ENCODE measurements at regions not wholly inside any gene's neighbourhood (a gene's known extent, or its start where the extent isn't known, plus 50 kb on each side); places are given as distances from the start of the nearest gene placed in this dataset.

DNA sequence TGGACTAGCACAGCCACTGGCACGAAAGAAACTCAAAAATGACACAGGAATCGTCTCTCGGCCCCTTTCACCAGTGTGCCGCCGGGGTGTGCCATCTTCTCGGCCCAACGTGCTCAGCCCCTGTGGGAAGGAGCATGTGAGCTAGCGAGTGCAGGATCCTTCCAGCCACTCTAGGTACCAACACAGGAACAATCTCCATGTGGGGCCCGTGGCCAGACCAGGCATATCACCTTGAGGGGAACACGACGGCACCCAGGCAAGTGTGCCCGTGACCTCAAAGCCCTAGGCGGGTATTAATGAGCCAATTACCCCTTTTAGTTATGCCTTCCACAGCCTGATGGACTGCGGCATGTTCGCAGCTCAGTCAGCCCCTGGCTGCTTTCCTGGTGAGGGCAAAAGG, 231.5 kb downstream of the FAT4 start:
- TF ChIP-seq EZH2phosphoT487 (IDR thresholded peaks at IDR 0.05; ENCODE audit: insufficient read depth, low read depth) (no peak), EZH2 (IDR thresholded peaks at IDR 0.05; ENCODE audit: insufficient read depth, poor library complexity, severe bottlenecking) (no peak)

Data from GM23248 (cell line).